IMR-90 (cell line): ENCODE measurements at regions not wholly inside any gene's neighbourhood (a gene's known extent, or its start where the extent isn't known, plus 50 kb on each side); places are given as distances from the start of the nearest gene placed in this dataset.

ENCODE experiments used
- ATAC-seq: fragments of 200-7000 bp; cut with Tn5 transposase; 2 replicates; pipeline ENCODE4 v1.9.1; 2020; ENCODE audit warnings: low read depth, mild to moderate bottlenecking, moderate library complexity
- BruUV-seq: library from RNA; stranded (reverse); fragments of 400-500 nt; replicated peaks from 2 replicates; lab custom pipeline; 2021; lab: Mats Ljungman, UMichigan
- CTCF ChIA-PET: fragments of 300-600 bp; formaldehyde crosslinking; extraction: SDS; loops from one replicate; lab custom pipeline; 2021; ENCODE audit warnings: antibody characterized with exemption; lab: Yijun Ruan, JAX
- POLR2A ChIA-PET: fragments of 300-600 bp; sonication (Branson Sonifier 250); formaldehyde crosslinking; loops from one replicate; lab custom pipeline; 2022; ENCODE audit warnings: antibody characterized with exemption; ENCODE audit not compliant: unreplicated experiment; lab: Charles Lee
- DNase-seq: peaks from one replicate; pipeline ENCODE4 v3.0.0; 2013
- H2AFZ ChIP-seq: replicated peaks from 2 replicates; pipeline ENCODE3; 2013; ENCODE audit warnings: low read length, mild to moderate bottlenecking; ENCODE audit not compliant: poor library complexity
- H2AK5ac ChIP-seq: 2 replicates; pipeline ENCODE4 v1.6.1; 2013; ENCODE audit warnings: low read depth, low read length, inconsistent platforms
- H2AK9ac ChIP-seq: replicated peaks from 2 replicates; pipeline ENCODE3; 2013; ENCODE audit warnings: mild to moderate bottlenecking, low read depth, low read length, moderate library complexity; ENCODE audit not compliant: poor library complexity
- H2BK120ac ChIP-seq: 2 replicates; pipeline ENCODE4 v1.6.1; 2013; ENCODE audit warnings: low read depth, low read length, inconsistent platforms
- H2BK15ac ChIP-seq: 3 replicates; pipeline ENCODE4 v1.6.1; 2013; ENCODE audit warnings: low read depth, low read length, inconsistent platforms
- H2BK20ac ChIP-seq: 2 replicates; pipeline ENCODE4 v1.6.1; 2013; ENCODE audit warnings: low read depth, mild to moderate bottlenecking, inconsistent platforms, low read length, moderate library complexity
- H2BK5ac ChIP-seq: 2 replicates; pipeline ENCODE4 v1.6.1; 2013; ENCODE audit warnings: mild to moderate bottlenecking, low read depth, low read length, inconsistent platforms; ENCODE audit not compliant: poor library complexity, severe bottlenecking
- H3K14ac ChIP-seq: replicated peaks from 2 replicates; pipeline ENCODE4 v1.6.1; 2013; ENCODE audit warnings: low read depth, low read length, inconsistent platforms
- H3K18ac ChIP-seq: 2 replicates; pipeline ENCODE4 v1.6.1; 2013; ENCODE audit warnings: low read depth, low read length, control low read depth
- H3K23ac ChIP-seq: 2 replicates; pipeline ENCODE4 v1.6.1; 2013; ENCODE audit warnings: low read depth, low read length, inconsistent platforms
- H3K27ac ChIP-seq: 2 replicates; pipeline ENCODE4 v1.5.1; 2013; ENCODE audit warnings: mild to moderate bottlenecking, control low read depth, low read length; ENCODE audit not compliant: insufficient read depth
- H3K27me3 ChIP-seq: 2 replicates; pipeline ENCODE4 v1.6.1; 2013; ENCODE audit warnings: low read length; ENCODE audit not compliant: control insufficient read depth, insufficient read depth
- H3K36me3 ChIP-seq: 2 replicates; pipeline ENCODE4 v1.6.1; 2013; ENCODE audit warnings: low read length, mixed read lengths; ENCODE audit not compliant: control insufficient read depth, insufficient read depth
- H3K4ac ChIP-seq: 2 replicates; pipeline ENCODE4 v1.6.1; 2013; ENCODE audit warnings: low read depth, low read length, inconsistent platforms
- H3K4me1 ChIP-seq: 2 replicates; pipeline ENCODE4 v1.6.1; 2013; ENCODE audit warnings: low read length, mixed read lengths; ENCODE audit not compliant: control insufficient read depth, insufficient read depth
- H3K4me2 ChIP-seq: 2 replicates; pipeline ENCODE4 v1.6.1; 2013; ENCODE audit warnings: low read depth, mild to moderate bottlenecking, control low read depth, low read length, moderate library complexity
- H3K4me3 ChIP-seq: 2 replicates; pipeline ENCODE4 v1.5.1; 2013; ENCODE audit warnings: low read depth, mild to moderate bottlenecking, control low read depth, low read length, moderate library complexity; ENCODE audit not compliant: insufficient read depth
- H3K56ac ChIP-seq: 2 replicates; pipeline ENCODE4 v1.6.1; 2013; ENCODE audit warnings: low read length, inconsistent platforms; ENCODE audit not compliant: insufficient read depth; ENCODE audit errors: extremely low read depth
- H3K79me1 ChIP-seq, 2 experiments: 2 replicates each; pipeline ENCODE4 v1.6.1; 2013; ENCODE audit warnings: low read length in 2 of 2, inconsistent platforms in 1 of 2, low read depth in 1 of 2
- H3K9ac ChIP-seq: 2 replicates; pipeline ENCODE4 v1.6.1; 2013; ENCODE audit warnings: low read depth, low read length, control low read depth
- H3K9me1 ChIP-seq: 2 replicates; pipeline ENCODE4 v1.6.1; 2013; ENCODE audit warnings: low read length, inconsistent platforms; ENCODE audit not compliant: insufficient read depth
- H3K9me3 ChIP-seq: 2 replicates; pipeline ENCODE4 v1.6.1; 2013; ENCODE audit warnings: low read length; ENCODE audit not compliant: control insufficient read depth, insufficient read depth
- H4K20me1 ChIP-seq: 2 replicates; pipeline ENCODE4 v1.6.1; 2013; ENCODE audit warnings: low read length, inconsistent platforms; ENCODE audit not compliant: insufficient read depth
- H4K5ac ChIP-seq: 2 replicates; pipeline ENCODE4 v1.6.1; 2013; ENCODE audit warnings: mild to moderate bottlenecking, low read depth, low read length, control low read depth
- H4K8ac ChIP-seq, 2 experiments: 2 replicates each; pipeline ENCODE4 v1.6.1; 2013; ENCODE audit warnings: low read depth in 2 of 2, low read length in 2 of 2, control low read depth in 1 of 2, inconsistent platforms in 1 of 2
- H4K91ac ChIP-seq: 2 replicates; pipeline ENCODE4 v1.6.1; 2013; ENCODE audit warnings: low read depth, low read length, inconsistent platforms; ENCODE audit not compliant: insufficient read depth
- CEBPB ChIP-seq: IDR thresholded peaks from 2 replicates; pipeline ENCODE4 v1.6.1; 2012; ENCODE audit warnings: low read depth, low read length, improper control_type of control experiment
- CHD1 ChIP-seq: IDR thresholded peaks from 2 replicates; pipeline ENCODE4 v1.6.1; 2012; ENCODE audit warnings: low read depth, low read length, improper control_type of control experiment
- CTCF ChIP-seq: conservative IDR thresholded peaks from 2 replicates; pipeline ENCODE4 v1.5.1; 2012; ENCODE audit warnings: mild to moderate bottlenecking, low read depth, low read length, improper control_type of control experiment
- FOS ChIP-seq: fragments of 150-350 bp; IDR thresholded peaks from 2 replicates; pipeline ENCODE4 v1.6.1; 2016; ENCODE audit warnings: low read depth, low read length
- RFX5 ChIP-seq: IDR thresholded peaks from 2 replicates; pipeline ENCODE4 v1.8.0; 2012; ENCODE audit warnings: low read depth, mild to moderate bottlenecking, low read length, moderate library complexity
- SMC3 ChIP-seq: fragments of 150-350 bp; IDR thresholded peaks from 2 replicates; pipeline ENCODE4 v1.6.1; 2016; ENCODE audit warnings: low read depth, mild to moderate bottlenecking, antibody characterized with exemption, low read length, moderate library complexity
- WGBS, 2 experiments: methylation state at CpG; one replicate each; pipeline versions ENCODE4 v1.1.5 to v1.1.7; 2013; ENCODE audit warnings: missing lambda C conversion rate in 2 of 2; ENCODE audit not compliant: insufficient read length in 1 of 2; ENCODE audit errors: extremely low coverage in 2 of 2; 5-methylcytosine and 5-hydroxymethylcytosine counted together
- dilution Hi-C: fragments of 300-500 bp; cut with HindIII; formaldehyde crosslinking; loops from one replicate; pipeline ENCODE4 v1.14.3; 2018; ENCODE audit warnings: low sequenced_read_pairs; ENCODE audit not compliant: unreplicated experiment
- in situ Hi-C: fragments of 300-500 bp; cut with MboI; formaldehyde crosslinking; loops from 3 replicates; pipeline ENCODE4 v1.14.3; 2019; ENCODE audit warnings: low sequenced_read_pairs, inconsistent platforms, mixed read lengths
- intact Hi-C: fragments of 100-400 bp; cut with micrococcal nuclease; formaldehyde crosslinking; loops from 2 replicates; pipeline ENCODE4 v1.10.0; 2022

- no peaks in the 10 kb centered on the region for H3K36me3 ChIP-seq
- peak overlapping the region; percentile 11; the same call in 1 of the 2 replicates for H3K18ac ChIP-seq
- POLR2A ChIA-PET, result no interaction called here
- no peak overlapping the region for H2AFZ ChIP-seq
- H3K4ac ChIP-seq, result no peak overlapping the region; the same call in 1 of the 2 replicates
- ATAC-seq (peak; percentile 59), DNase-seq (peak; percentile 43)
- no peaks in the 10 kb centered on the region for H3K9me3 ChIP-seq
- no peak overlapping the region for H3K4me3 ChIP-seq
- 0 out of 2 replicates have a peak overlapping the region, but pooled peaks have one; percentile 22 for H3K14ac ChIP-seq
- no peaks in the 10 kb centered on the region for H4K20me1 ChIP-seq
- BruUV-seq, result no TSS peak
- no peak overlapping the region for H3K56ac ChIP-seq
- dilution Hi-C loops (no loop called here), in situ Hi-C loops (no loop called here), intact Hi-C loops (no loop called here)
- no peaks in the 10 kb centered on the region for H3K79me1 ChIP-seq
- H4K91ac ChIP-seq, result peak overlapping the region; percentile 12; the same call in 1 of the 2 replicates
- H2BK5ac ChIP-seq, result peak overlapping the region; percentile 7
- H3K9me1 ChIP-seq, result peaks cover 4% of the 10 kb centered on the region; the same call in 1 of the 2 replicates
- no peak overlapping the region for H2AK9ac ChIP-seq
- no peak overlapping the region for H3K23ac ChIP-seq
- CTCF ChIA-PET, result interaction anchor here (0.7 kb wide), 1 partner anchor 602 kb away, joined by 3 read pairs; no protein-coding TSS in a partner anchor
- peak overlapping the region; percentile 38; the same call in 1 of the 2 replicates for H3K4me2 ChIP-seq
- H2AK5ac ChIP-seq, result peak overlapping the region; percentile 17; the same call in 1 of the 2 replicates
- H4K5ac ChIP-seq, result no peak overlapping the region
- H2BK120ac ChIP-seq, result 0 out of 2 replicates have a peak overlapping the region, but pooled peaks have one; percentile 20
- H3K27ac ChIP-seq, result no peak overlapping the region
- TF ChIP-seq CTCF (no peak), RFX5 (no peak), CHD1 (no peak), CEBPB (no peak), SMC3 (no peak), FOS (no peak)
- H4K8ac ChIP-seq, result no peak overlapping the region
- H3K4me1 ChIP-seq, result peaks cover 10% of the 10 kb centered on the region
- H3K27me3 ChIP-seq, result no peaks in the 10 kb centered on the region
- no peak overlapping the region for H2BK15ac ChIP-seq
- no peak overlapping the region for H3K9ac ChIP-seq
- H2BK20ac ChIP-seq, result peak overlapping the region; percentile 43; the same call in 1 of the 2 replicates
- 100% methylated on average over 2 of the region's 4 CpGs; no CpG with 5 or more reads in 1 of the 2 experiments for WGBS, 2 experiments
Measured at GRCh38 chr6:134809130-134809529, 140.8 kb downstream of the ALDH8A1 start.
